ENCODE measurements at regions not wholly inside any gene's neighbourhood (a gene's known extent, or its start where the extent isn't known, plus 50 kb on each side); places are given as distances from the start of the nearest gene placed in this dataset.

DNA sequence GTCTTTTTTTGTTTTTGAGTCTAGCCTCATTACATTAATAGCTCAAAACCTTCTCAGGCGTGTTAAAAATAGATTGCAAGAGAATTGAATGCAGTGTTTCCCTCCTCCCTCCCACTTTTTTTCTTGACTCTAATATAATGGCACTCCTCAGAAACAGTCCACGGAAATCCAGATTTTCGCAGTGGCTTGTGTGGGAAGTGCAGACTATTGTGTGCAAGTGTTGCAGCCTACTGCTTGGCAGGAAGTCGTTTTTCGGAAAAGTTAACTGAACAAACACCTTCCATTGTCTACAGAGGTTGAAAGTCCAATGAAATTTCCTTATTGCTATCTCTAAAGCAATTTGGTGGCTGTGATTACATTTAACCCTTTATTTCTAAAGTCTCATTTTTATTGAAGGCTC, 147.9 kb upstream of the E2F7 start:
- Histone ChIP-seq H3K4me1 (ENCODE audit: low read depth) (peaks cover 6% of the 10 kb centered on the region), H3K27me3 (no peaks in the 10 kb centered on the region), H3K27ac (no peak overlapping the region), H3K4me3 (no peak overlapping the region), H3K9me3 (ENCODE audit: low read depth) (no peaks in the 10 kb centered on the region), H3K36me3 (no peaks in the 10 kb centered on the region)
- DNase-seq (ENCODE audit: low read depth in 1 of 2, low spot score in 1 of 2): peak; percentile 23 to 54
- TF ChIP-seq, protein P1, sequence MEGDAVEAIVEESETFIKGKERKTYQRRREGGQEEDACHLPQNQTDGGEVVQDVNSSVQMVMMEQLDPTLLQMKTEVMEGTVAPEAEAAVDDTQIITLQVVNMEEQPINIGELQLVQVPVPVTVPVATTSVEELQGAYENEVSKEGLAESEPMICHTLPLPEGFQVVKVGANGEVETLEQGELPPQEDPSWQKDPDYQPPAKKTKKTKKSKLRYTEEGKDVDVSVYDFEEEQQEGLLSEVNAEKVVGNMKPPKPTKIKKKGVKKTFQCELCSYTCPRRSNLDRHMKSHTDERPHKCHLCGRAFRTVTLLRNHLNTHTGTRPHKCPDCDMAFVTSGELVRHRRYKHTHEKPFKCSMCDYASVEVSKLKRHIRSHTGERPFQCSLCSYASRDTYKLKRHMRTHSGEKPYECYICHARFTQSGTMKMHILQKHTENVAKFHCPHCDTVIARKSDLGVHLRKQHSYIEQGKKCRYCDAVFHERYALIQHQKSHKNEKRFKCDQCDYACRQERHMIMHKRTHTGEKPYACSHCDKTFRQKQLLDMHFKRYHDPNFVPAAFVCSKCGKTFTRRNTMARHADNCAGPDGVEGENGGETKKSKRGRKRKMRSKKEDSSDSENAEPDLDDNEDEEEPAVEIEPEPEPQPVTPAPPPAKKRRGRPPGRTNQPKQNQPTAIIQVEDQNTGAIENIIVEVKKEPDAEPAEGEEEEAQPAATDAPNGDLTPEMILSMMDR (IDR thresholded peaks at IDR 0.05; ENCODE audit: low read depth, low read length): no peak

DNA sequence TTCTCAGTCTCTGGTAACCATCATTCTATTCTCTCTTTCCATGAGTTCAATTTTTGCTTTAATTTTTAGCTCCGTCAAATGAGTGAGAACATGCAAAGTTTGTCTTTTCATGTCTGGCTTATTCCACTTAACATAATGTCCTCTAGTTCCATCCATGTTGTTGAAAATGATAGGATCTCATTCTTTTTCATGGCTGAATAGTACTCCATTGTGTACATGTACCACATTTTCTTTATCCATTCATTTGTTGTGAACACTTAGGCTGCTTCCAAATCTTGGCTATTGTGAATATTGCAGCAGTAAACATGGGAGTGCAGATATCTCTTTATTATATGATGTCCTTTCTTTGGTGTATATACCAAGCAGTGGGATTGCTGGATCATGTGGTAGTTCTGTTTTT, 145.4 kb upstream of the E2F7 start:
- TF ChIP-seq, protein P1 (IDR thresholded peaks at IDR 0.05; ENCODE audit: low read depth, low read length): no peak
- Histone ChIP-seq H3K27ac (no peak overlapping the region), H3K36me3 (no peaks in the 10 kb centered on the region), H3K4me1 (ENCODE audit: low read depth) (peaks cover 6% of the 10 kb centered on the region), H3K9me3 (ENCODE audit: low read depth) (no peaks in the 10 kb centered on the region), H3K4me3 (no peak overlapping the region), H3K27me3 (no peaks in the 10 kb centered on the region)
- no peak for DNase-seq (ENCODE audit: low read depth in 1 of 2, low spot score in 1 of 2)

DNA sequence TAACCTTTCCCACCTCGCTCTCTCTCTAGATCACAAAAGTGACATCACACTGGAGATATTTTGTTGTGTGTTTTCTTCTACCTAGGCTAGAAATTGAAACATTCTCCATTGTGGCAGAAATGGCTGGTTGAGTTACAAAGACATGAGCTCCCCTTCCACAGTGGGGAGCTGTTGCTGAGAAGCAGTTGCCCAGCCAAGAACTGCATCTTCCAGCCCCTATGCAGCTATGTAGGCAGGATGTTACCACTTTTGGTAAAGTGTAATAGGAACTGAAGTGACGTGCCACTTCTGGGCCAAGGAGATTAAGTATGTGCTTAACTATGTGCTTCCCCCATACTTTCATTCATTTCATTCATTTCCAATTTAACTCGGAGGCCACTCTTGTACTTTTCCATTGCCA, 138.7 kb upstream of the E2F7 start:
- TF ChIP-seq, protein P1 (IDR thresholded peaks at IDR 0.05; ENCODE audit: low read depth, low read length): peak; percentile 37
- Histone ChIP-seq H3K4me3 (no peak overlapping the region), H3K27me3 (no peaks in the 10 kb centered on the region), H3K4me1 (ENCODE audit: low read depth) (no peaks in the 10 kb centered on the region), H3K9me3 (ENCODE audit: low read depth) (no peaks in the 10 kb centered on the region), H3K36me3 (no peaks in the 10 kb centered on the region), H3K27ac (no peak overlapping the region)
- peak; percentile 14 to 41 for DNase-seq (ENCODE audit: low read depth in 1 of 2, low spot score in 1 of 2)

DNA sequence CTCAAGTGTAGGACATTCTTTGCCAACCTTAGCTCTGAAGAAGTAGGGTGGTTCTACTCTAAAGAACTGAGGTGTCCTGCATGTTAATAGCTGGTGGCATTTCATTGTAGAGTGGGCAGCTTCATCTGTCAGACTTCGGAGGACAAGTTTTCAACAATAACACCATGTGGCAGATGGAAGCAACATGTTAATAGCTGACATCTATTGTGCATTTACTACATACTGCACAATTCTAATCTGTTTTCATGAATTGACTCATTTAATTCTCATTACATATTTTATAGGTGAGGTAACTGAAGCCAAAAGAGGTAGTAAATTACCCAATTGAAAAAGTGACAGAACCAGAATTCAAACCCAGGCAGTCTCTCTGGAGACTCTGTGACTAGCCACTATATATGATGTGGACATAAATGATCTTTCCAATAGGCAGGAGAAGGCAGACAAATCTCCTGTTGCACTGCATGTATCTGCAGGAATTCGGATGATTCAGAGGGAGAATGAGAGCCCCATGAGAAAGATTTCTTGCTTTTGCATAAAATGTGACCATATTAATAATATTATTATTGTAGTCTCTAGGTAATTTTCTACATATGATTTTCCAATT, 137.2 kb upstream of the E2F7 start:
- TF ChIP-seq, protein P1 (IDR thresholded peaks at IDR 0.05; ENCODE audit: low read depth, low read length): no peak
- no peaks in the 10 kb centered on the region for H3K27me3 ChIP-seq
- H3K4me3 ChIP-seq: no peak overlapping the region
- no peaks in the 10 kb centered on the region for H3K9me3 ChIP-seq (ENCODE audit: low read depth)
- DNase-seq (ENCODE audit: low read depth in 1 of 2, low spot score in 1 of 2): no peak
- H3K36me3 ChIP-seq: no peaks in the 10 kb centered on the region
- no peak overlapping the region for H3K27ac ChIP-seq
- H3K4me1 ChIP-seq (ENCODE audit: low read depth): no peaks in the 10 kb centered on the region

DNA sequence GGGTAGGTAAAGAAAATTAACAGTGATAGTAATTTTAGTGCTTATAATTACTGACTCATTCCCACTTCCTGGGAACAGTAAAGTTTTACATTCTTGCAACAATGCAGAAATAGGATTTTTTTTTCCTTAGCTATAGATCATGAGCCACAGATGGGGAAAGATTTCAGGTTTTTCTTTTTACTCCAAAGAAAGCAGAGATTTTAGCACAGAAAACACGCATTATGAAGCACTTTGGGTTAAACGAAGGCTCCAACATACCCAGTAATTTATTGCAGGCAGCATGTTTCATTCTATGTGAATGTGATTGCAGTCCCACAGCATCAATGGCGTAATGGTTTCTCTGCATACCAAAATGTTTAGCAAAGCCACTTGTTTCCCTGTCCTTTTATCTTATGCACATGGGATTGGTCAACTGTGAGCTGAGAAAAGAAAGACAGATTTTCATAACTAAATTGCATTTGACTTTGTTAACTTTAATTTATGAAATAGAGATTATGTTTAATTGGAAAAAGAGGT, 124.6 kb upstream of the E2F7 start:
- Histone ChIP-seq H3K9me3 (ENCODE audit: low read depth) (no peaks in the 10 kb centered on the region), H3K36me3 (no peaks in the 10 kb centered on the region), H3K4me3 (no peak overlapping the region), H3K27me3 (no peaks in the 10 kb centered on the region), H3K4me1 (ENCODE audit: low read depth) (no peaks in the 10 kb centered on the region), H3K27ac (no peak overlapping the region)
- TF ChIP-seq, protein P1 (IDR thresholded peaks at IDR 0.05; ENCODE audit: low read depth, low read length): no peak
- peak in 1 of 2 donors; percentile 86 for DNase-seq (ENCODE audit: low read depth in 1 of 2, low spot score in 1 of 2)

Measured in cardiac muscle cell (in vitro differentiated cells and primary cell).